ENCODE measurements at regions not wholly inside any gene's neighbourhood (a gene's known extent, or its start where the extent isn't known, plus 50 kb on each side); places are given as distances from the start of the nearest gene placed in this dataset.

DNA sequence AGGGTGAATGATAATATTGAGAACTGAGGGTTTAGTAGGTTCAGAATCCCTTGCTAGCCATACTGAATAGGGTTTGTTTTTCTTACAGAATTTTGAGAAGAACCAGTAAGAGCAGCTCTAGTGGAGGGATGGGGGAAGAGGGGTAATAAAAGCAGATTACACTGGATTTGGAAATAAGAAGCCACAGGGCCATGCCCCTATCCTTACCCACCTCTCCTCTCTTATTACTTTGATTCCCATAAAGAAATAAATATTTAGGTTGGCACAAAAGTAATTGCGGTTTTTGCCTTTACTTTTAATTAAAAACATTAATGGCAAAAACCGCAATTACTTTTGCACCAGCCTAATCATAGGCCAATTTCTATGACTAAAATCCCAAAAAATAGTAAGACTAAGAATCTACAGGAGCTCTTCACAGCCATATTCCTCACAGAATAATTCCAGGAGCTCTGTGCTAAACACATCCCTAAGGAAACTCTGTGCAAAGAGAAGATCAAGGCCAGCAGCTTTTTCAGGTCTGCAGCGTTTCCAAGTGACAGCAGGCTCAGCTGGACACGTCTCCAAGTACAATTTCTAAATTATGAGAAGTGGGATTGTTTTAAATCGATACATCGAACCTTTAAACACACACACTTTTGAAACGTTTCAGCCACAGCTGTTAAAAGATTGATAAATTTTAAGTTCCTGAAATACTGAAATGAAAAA, 58.4 kb upstream of the RTN4 start:
- Histone ChIP-seq H3K23ac (ENCODE audit: insufficient read length, low read depth, low read length) (no peak overlapping the region), H2AK5ac (ENCODE audit: insufficient read length, low read length) (no peak overlapping the region), H3K56ac (ENCODE audit: insufficient read length, low read depth, low read length) (no peak overlapping the region), H2BK12ac (ENCODE audit: insufficient read length, low read depth, low read length) (no peak overlapping the region), H3K14ac (ENCODE audit: insufficient read depth, low read length) (no peak overlapping the region), H2BK20ac (ENCODE audit: low read depth, low read length, poor library complexity, severe bottlenecking) (no peak overlapping the region), H3K27ac (ENCODE audit: insufficient read length, low read depth, low read length) (no peak overlapping the region), H3K79me1 (ENCODE audit: insufficient read depth, low read depth, low read length, poor library complexity, severe bottlenecking) (no peaks in the 10 kb centered on the region), H3T11ph (ENCODE audit: low read length) (no peak overlapping the region), H3K27me3 (ENCODE audit: insufficient read depth, low read length) (no peaks in the 10 kb centered on the region), H3K23me2 (ENCODE audit: insufficient read length, low read depth, low read length, poor library complexity, severe bottlenecking) (no peaks in the 10 kb centered on the region), H2BK120ac (ENCODE audit: low read depth, low read length, poor library complexity, severe bottlenecking) (no peak overlapping the region), H4K91ac (ENCODE audit: insufficient read length, low read depth, low read length) (no peak overlapping the region), H3K79me2 (ENCODE audit: insufficient read depth, low read length) (no peaks in the 10 kb centered on the region), H4K8ac (replicated peaks; ENCODE audit: insufficient read length, low read depth, low read length) (no peak overlapping the region), H4K5ac (ENCODE audit: insufficient read length, low read depth, low read length) (no peak overlapping the region), H3K4me2 (ENCODE audit: insufficient read depth, insufficient read length, low read length) (no peak overlapping the region), H3K9ac (ENCODE audit: extremely low read depth, insufficient read length, low read length) (no peak overlapping the region), H3K18ac (ENCODE audit: insufficient read length, low read depth, low read length) (no peak overlapping the region), H2BK5ac (ENCODE audit: insufficient read length, low read length) (no peak overlapping the region), H4K20me1 (ENCODE audit: control insufficient read depth, insufficient read depth, insufficient read length) (no peaks in the 10 kb centered on the region), H3K9me3 (ENCODE audit: control insufficient read depth, low read depth, low read length) (no peaks in the 10 kb centered on the region), H2BK15ac (ENCODE audit: low read depth, low read length) (no peak overlapping the region), H3K4me1 (ENCODE audit: insufficient read depth, low read length) (peaks cover 6% of the 10 kb centered on the region; the same call in 1 of the 2 replicates), H3K4ac (ENCODE audit: low read depth, low read length) (no peak overlapping the region), H2AFZ (ENCODE audit: low read length) (no peak overlapping the region)
- peaks cover 18 to 19% of the 10 kb centered on the region in 2 experiments for H3K4me1 Mint-ChIP-seq
- H3K9me3 Mint-ChIP-seq = no peaks in the 10 kb centered on the region
- TF ChIP-seq, protein P1, sequence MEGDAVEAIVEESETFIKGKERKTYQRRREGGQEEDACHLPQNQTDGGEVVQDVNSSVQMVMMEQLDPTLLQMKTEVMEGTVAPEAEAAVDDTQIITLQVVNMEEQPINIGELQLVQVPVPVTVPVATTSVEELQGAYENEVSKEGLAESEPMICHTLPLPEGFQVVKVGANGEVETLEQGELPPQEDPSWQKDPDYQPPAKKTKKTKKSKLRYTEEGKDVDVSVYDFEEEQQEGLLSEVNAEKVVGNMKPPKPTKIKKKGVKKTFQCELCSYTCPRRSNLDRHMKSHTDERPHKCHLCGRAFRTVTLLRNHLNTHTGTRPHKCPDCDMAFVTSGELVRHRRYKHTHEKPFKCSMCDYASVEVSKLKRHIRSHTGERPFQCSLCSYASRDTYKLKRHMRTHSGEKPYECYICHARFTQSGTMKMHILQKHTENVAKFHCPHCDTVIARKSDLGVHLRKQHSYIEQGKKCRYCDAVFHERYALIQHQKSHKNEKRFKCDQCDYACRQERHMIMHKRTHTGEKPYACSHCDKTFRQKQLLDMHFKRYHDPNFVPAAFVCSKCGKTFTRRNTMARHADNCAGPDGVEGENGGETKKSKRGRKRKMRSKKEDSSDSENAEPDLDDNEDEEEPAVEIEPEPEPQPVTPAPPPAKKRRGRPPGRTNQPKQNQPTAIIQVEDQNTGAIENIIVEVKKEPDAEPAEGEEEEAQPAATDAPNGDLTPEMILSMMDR (conservative IDR thresholded peaks at IDR 0.05) = no peak
- H3K27ac Mint-ChIP-seq = peak overlapping the region in 1 of 3 experiments; percentile 44; a peak in 1 of 7 replicates
- no peak overlapping the region for H3K4me3 Mint-ChIP-seq
- no peaks in the 10 kb centered on the region; a peak in 1 of 7 replicates for H3K36me3 Mint-ChIP-seq (ENCODE audit: insufficient read depth in 1 of 3, low read depth in 3 of 3)
- H3K27me3 Mint-ChIP-seq (ENCODE audit: low read depth) = no peaks in the 10 kb centered on the region
- no CpG with 5 or more reads among the region's 7 CpGs for WGBS (ENCODE audit: extremely low coverage, insufficient read length, low lambda C conversion rate)
- DNase-seq = no peak
